ENCODE measurements at regions not wholly inside any gene's neighbourhood (a gene's known extent, or its start where the extent isn't known, plus 50 kb on each side); places are given as distances from the start of the nearest gene placed in this dataset.

- TF ChIP-seq CTCF (IDR thresholded peaks at IDR 0.05), result no peak
- TF ChIP-seq POLR2A (IDR thresholded peaks at IDR 0.05), result no peak
Measured at GRCh38 chr2:105180491-105180972, 61.0 kb upstream of the GPR45 start.

Data from prostate gland (tissue), 2 donors.